ENCODE measurements at regions not wholly inside any gene's neighbourhood (a gene's known extent, or its start where the extent isn't known, plus 50 kb on each side); places are given as distances from the start of the nearest gene placed in this dataset.

DNA sequence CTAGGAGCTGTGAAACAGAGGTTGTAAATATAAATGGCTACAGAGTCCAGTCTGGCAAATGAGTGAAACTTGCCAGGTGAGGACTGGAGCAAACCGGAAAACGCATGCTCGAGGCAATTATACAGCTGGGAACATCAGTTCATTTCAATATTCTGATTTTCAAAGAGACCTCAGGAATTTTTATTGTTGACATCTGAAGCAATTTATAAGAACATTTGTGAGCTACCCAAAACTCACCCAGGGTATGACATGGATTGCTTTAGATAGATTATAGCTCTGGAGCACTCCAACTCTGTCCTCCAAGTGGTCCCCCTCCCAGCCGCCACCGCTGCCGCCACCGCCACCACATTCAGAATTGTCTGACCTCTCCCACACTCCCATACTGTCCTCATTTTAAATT lies 84.6 kb upstream of the GRAMD2B start:
- TF ChIP-seq, protein P1, sequence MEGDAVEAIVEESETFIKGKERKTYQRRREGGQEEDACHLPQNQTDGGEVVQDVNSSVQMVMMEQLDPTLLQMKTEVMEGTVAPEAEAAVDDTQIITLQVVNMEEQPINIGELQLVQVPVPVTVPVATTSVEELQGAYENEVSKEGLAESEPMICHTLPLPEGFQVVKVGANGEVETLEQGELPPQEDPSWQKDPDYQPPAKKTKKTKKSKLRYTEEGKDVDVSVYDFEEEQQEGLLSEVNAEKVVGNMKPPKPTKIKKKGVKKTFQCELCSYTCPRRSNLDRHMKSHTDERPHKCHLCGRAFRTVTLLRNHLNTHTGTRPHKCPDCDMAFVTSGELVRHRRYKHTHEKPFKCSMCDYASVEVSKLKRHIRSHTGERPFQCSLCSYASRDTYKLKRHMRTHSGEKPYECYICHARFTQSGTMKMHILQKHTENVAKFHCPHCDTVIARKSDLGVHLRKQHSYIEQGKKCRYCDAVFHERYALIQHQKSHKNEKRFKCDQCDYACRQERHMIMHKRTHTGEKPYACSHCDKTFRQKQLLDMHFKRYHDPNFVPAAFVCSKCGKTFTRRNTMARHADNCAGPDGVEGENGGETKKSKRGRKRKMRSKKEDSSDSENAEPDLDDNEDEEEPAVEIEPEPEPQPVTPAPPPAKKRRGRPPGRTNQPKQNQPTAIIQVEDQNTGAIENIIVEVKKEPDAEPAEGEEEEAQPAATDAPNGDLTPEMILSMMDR (IDR thresholded peaks at IDR 0.05), result no peak
- TF ChIP-seq POLR2A (IDR thresholded peaks at IDR 0.05), result no peak

Data from lower leg skin (tissue), 3 donors.